Duodenal mucosa (tissue), 2 donors: ENCODE measurements at regions not wholly inside any gene's neighbourhood (a gene's known extent, or its start where the extent isn't known, plus 50 kb on each side); places are given as distances from the start of the nearest gene placed in this dataset.

Experiments
- H3K27ac ChIP-seq: one replicate; pipeline ENCODE4 v1.7.0; 2013; ENCODE audit warnings: low read depth, low read length
- H3K27me3 ChIP-seq, 2 donors: one replicate each; pipeline ENCODE4 v1.7.0; 2013; ENCODE audit warnings: low read length in 2 of 2, control low read depth in 1 of 2; ENCODE audit not compliant: insufficient read depth in 2 of 2, control insufficient read depth in 1 of 2
- H3K36me3 ChIP-seq, 2 donors: one replicate each; pipeline ENCODE4 v1.7.0; 2013; ENCODE audit warnings: low read length in 2 of 2, control low read depth in 1 of 2; ENCODE audit not compliant: insufficient read depth in 2 of 2, control insufficient read depth in 1 of 2
- H3K4me1 ChIP-seq, 2 donors: one replicate each; pipeline ENCODE4 v1.7.0; 2013; ENCODE audit warnings: low read length in 2 of 2, control low read depth in 1 of 2; ENCODE audit not compliant: insufficient read depth in 2 of 2, control insufficient read depth in 1 of 2
- H3K4me3 ChIP-seq, 2 donors: one replicate each; pipeline ENCODE4 v1.7.0; 2013; ENCODE audit warnings: low read length in 2 of 2, low read depth in 1 of 2
- H3K9ac ChIP-seq, 2 donors: one replicate each; pipeline ENCODE4 v1.7.0; 2013; ENCODE audit warnings: low read length in 2 of 2, low read depth in 1 of 2
- H3K9me3 ChIP-seq, 2 donors: one replicate each; pipeline ENCODE4 v1.7.0; 2013; ENCODE audit warnings: low read length in 2 of 2, control low read depth in 1 of 2; ENCODE audit not compliant: control insufficient read depth in 1 of 2

- no peaks in the 10 kb centered on the region for H3K9me3 ChIP-seq
- H3K9ac ChIP-seq = no peak overlapping the region
- H3K36me3 ChIP-seq = no peaks in the 10 kb centered on the region
- H3K4me1 ChIP-seq = no peaks in the 10 kb centered on the region
- no peak overlapping the region for H3K4me3 ChIP-seq
- no peak overlapping the region for H3K27ac ChIP-seq
- H3K27me3 ChIP-seq = no peaks in the 10 kb centered on the region
These were observed 125.9 kb upstream of the JAG1 start for GRCh38 chr20:10799735-10800134.

- Histone ChIP-seq H3K36me3 (no peaks in the 10 kb centered on the region), H3K4me3 (no peak overlapping the region), H3K4me1 (no peaks in the 10 kb centered on the region), H3K9me3 (no peaks in the 10 kb centered on the region), H3K27ac (no peak overlapping the region), H3K27me3 (no peaks in the 10 kb centered on the region), H3K9ac (no peak overlapping the region)
These were observed 126.5 kb upstream of the JAG1 start for GRCh38 chr20:10800288-10800687.

- H3K9me3 ChIP-seq = no peaks in the 10 kb centered on the region
- H3K4me1 ChIP-seq = no peaks in the 10 kb centered on the region
- H3K4me3 ChIP-seq = no peak overlapping the region
- H3K9ac ChIP-seq = no peak overlapping the region
- H3K27ac ChIP-seq = no peak overlapping the region
- no peaks in the 10 kb centered on the region for H3K36me3 ChIP-seq
- no peaks in the 10 kb centered on the region for H3K27me3 ChIP-seq
These were observed 128.4 kb upstream of the JAG1 start for GRCh38 chr20:10802236-10802635.

GRCh38 chr20:10805764-10806163 is 132.0 kb upstream of the JAG1 start:
- no peak overlapping the region for H3K9ac ChIP-seq
- H3K36me3 ChIP-seq = no peaks in the 10 kb centered on the region
- no peak overlapping the region for H3K27ac ChIP-seq
- no peak overlapping the region for H3K4me3 ChIP-seq
- no peaks in the 10 kb centered on the region for H3K9me3 ChIP-seq
- no peaks in the 10 kb centered on the region for H3K27me3 ChIP-seq
- H3K4me1 ChIP-seq = no peaks in the 10 kb centered on the region

GRCh38 chr20:10806539-10806938 is 132.7 kb upstream of the JAG1 start:
- no peaks in the 10 kb centered on the region for H3K27me3 ChIP-seq
- H3K4me1 ChIP-seq = no peaks in the 10 kb centered on the region
- no peak overlapping the region for H3K4me3 ChIP-seq
- H3K9ac ChIP-seq = no peak overlapping the region
- no peaks in the 10 kb centered on the region for H3K36me3 ChIP-seq
- H3K27ac ChIP-seq = no peak overlapping the region
- H3K9me3 ChIP-seq = no peaks in the 10 kb centered on the region

- no peak overlapping the region for H3K27ac ChIP-seq
- H3K9me3 ChIP-seq = no peaks in the 10 kb centered on the region
- H3K4me1 ChIP-seq = no peaks in the 10 kb centered on the region
- H3K9ac ChIP-seq = no peak overlapping the region
- no peaks in the 10 kb centered on the region for H3K27me3 ChIP-seq
- H3K4me3 ChIP-seq = no peak overlapping the region
- H3K36me3 ChIP-seq = no peaks in the 10 kb centered on the region
These were observed 133.2 kb upstream of the JAG1 start for GRCh38 chr20:10807013-10807412.

GRCh38 chr20:10812759-10813327 is 139.0 kb upstream of the JAG1 start:
- H3K4me1 ChIP-seq = no peaks in the 10 kb centered on the region
- no peaks in the 10 kb centered on the region for H3K27me3 ChIP-seq
- no peak overlapping the region for H3K27ac ChIP-seq
- no peak overlapping the region for H3K4me3 ChIP-seq
- no peaks in the 10 kb centered on the region for H3K36me3 ChIP-seq
- no peak overlapping the region for H3K9ac ChIP-seq
- H3K9me3 ChIP-seq = no peaks in the 10 kb centered on the region

GRCh38 chr20:10823585-10823984 is 149.8 kb upstream of the JAG1 start:
- Histone ChIP-seq H3K4me3 (no peak overlapping the region), H3K9me3 (no peaks in the 10 kb centered on the region), H3K36me3 (no peaks in the 10 kb centered on the region), H3K4me1 (no peaks in the 10 kb centered on the region), H3K9ac (no peak overlapping the region), H3K27ac (no peak overlapping the region), H3K27me3 (no peaks in the 10 kb centered on the region)

GRCh38 chr20:10824750-10825500 is 151.1 kb upstream of the JAG1 start:
- Histone ChIP-seq H3K9me3 (no peaks in the 10 kb centered on the region), H3K27ac (no peak overlapping the region), H3K4me1 (no peaks in the 10 kb centered on the region), H3K9ac (no peak overlapping the region), H3K36me3 (no peaks in the 10 kb centered on the region), H3K27me3 (no peaks in the 10 kb centered on the region), H3K4me3 (no peak overlapping the region)

- H3K36me3 ChIP-seq = no peaks in the 10 kb centered on the region
These were observed 152.3 kb upstream of the JAG1 start for GRCh38 chr20:10826111-10826510.

More at GRCh38 chr20:10826111-10826510, 152.3 kb upstream of the JAG1 start:
- Histone ChIP-seq H3K4me3 (no peak overlapping the region), H3K4me1 (no peaks in the 10 kb centered on the region), H3K27ac (no peak overlapping the region), H3K27me3 (no peaks in the 10 kb centered on the region), H3K9ac (no peak overlapping the region), H3K9me3 (no peaks in the 10 kb centered on the region)
